Cardiac muscle cell (in vitro differentiated cells and primary cell): ENCODE measurements at regions not wholly inside any gene's neighbourhood (a gene's known extent, or its start where the extent isn't known, plus 50 kb on each side); places are given as distances from the start of the nearest gene placed in this dataset.

ENCODE experiments used
- DNase-seq, 2 donors: peaks; one replicate each; pipeline versions ENCODE4 v3.0.0 to v3.0.0-alpha.2; 2010 to 2017; ENCODE audit warnings: low read depth in 1 of 2, low spot score in 1 of 2
- H3K27ac ChIP-seq: fragments of 200-600 bp; sonication (generic); 2 replicates; pipeline ENCODE4 v1.5.1; 2016
- H3K27me3 ChIP-seq: fragments of 200-600 bp; sonication (generic); 2 replicates; pipeline ENCODE4 v1.6.0; 2016; ENCODE audit warnings: control low read depth
- H3K36me3 ChIP-seq: fragments of 200-600 bp; sonication (generic); 2 replicates; pipeline ENCODE4 v1.5.1; 2016; ENCODE audit warnings: control low read depth
- H3K4me1 ChIP-seq: fragments of 200-600 bp; sonication (generic); 2 replicates; pipeline ENCODE4 v1.8.1; 2017; ENCODE audit warnings: low read depth, mild to moderate bottlenecking, mixed run types
- H3K4me3 ChIP-seq: fragments of 200-600 bp; sonication (generic); 2 replicates; pipeline ENCODE4 v1.5.1; 2016; ENCODE audit warnings: mild to moderate bottlenecking
- H3K9me3 ChIP-seq: fragments of 200-600 bp; sonication (generic); 2 replicates; pipeline ENCODE4 v1.5.1; 2017; ENCODE audit warnings: low read depth, mild to moderate bottlenecking, control low read depth
- TF ChIP-seq, protein P1 (sequence below): IDR thresholded peaks from 2 replicates; pipeline ENCODE4 v1.5.1; 2012; ENCODE audit warnings: low read depth, mild to moderate bottlenecking, low read length

DNA sequence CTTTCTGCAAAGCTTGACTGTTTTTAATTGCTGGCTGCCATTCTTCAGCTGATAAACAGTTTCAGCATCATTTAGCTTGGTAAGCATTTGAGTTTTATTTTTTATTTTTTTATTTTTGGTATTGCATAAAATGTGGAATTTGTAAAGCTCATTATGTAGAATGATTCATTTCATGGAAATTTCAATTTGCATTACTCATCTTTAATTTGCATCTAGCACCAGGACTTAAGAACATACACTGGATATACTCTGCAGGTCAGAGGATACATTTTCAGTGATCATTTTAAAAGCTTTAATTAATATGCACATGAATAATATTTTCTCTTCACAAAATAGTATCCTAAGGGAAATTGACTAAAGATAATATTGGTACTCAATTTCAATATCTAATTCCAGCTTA lies 732.4 kb upstream of the BCHE start:
- TF ChIP-seq, protein P1, sequence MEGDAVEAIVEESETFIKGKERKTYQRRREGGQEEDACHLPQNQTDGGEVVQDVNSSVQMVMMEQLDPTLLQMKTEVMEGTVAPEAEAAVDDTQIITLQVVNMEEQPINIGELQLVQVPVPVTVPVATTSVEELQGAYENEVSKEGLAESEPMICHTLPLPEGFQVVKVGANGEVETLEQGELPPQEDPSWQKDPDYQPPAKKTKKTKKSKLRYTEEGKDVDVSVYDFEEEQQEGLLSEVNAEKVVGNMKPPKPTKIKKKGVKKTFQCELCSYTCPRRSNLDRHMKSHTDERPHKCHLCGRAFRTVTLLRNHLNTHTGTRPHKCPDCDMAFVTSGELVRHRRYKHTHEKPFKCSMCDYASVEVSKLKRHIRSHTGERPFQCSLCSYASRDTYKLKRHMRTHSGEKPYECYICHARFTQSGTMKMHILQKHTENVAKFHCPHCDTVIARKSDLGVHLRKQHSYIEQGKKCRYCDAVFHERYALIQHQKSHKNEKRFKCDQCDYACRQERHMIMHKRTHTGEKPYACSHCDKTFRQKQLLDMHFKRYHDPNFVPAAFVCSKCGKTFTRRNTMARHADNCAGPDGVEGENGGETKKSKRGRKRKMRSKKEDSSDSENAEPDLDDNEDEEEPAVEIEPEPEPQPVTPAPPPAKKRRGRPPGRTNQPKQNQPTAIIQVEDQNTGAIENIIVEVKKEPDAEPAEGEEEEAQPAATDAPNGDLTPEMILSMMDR, result no peak
- no peak overlapping the region for H3K4me3 ChIP-seq
- H3K4me1 ChIP-seq, result no peaks in the 10 kb centered on the region
- no peak for DNase-seq
- H3K27me3 ChIP-seq, result no peaks in the 10 kb centered on the region
- no peaks in the 10 kb centered on the region for H3K9me3 ChIP-seq
- no peaks in the 10 kb centered on the region for H3K36me3 ChIP-seq
- H3K27ac ChIP-seq, result no peak overlapping the region

DNA sequence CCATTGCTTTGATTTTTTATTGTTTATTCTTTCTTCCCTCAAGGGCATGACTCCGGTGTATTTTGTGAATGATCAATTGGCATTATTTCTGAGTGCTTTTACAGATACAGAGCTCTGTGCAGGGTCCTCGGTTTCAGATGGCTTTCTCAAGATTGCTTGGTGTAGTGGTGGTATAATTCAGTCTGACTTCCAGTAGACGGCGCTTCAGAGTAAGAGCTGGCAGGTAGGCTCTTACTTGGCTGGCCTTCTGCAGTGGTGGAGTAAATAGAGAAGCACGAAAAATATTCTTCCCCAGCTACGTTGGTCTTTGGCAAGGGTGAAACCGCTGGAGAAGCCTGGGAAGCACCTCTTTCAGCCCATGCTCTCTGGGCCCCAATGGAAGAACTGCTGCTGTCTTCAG lies 723.0 kb upstream of the BCHE start:
- TF ChIP-seq, protein P1, result no peak
- Histone ChIP-seq H3K27me3 (no peaks in the 10 kb centered on the region), H3K27ac (no peak overlapping the region), H3K36me3 (no peaks in the 10 kb centered on the region), H3K4me3 (no peak overlapping the region), H3K9me3 (no peaks in the 10 kb centered on the region), H3K4me1 (no peaks in the 10 kb centered on the region)
- no peak for DNase-seq

DNA sequence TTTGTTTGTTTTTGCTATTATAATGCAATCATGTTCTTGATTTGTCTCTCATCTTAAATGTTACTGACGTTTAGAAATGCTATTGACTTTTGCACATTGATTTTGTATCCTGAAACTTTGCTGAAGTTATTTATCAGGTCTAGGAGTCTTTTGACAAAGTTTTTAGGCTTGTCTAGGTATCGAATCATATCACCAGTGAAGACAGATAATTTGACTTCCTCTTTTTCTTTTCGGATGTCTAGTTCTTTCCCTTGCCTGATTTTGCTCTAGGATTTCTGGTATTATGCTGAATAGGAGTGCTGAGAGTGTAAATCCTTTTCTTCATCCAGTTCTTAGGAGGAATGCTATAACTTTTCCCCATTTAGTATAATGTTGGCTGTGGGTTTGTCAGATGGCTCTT lies 719.7 kb upstream of the BCHE start:
- TF ChIP-seq, protein P1, result no peak
- no peaks in the 10 kb centered on the region for H3K27me3 ChIP-seq
- H3K36me3 ChIP-seq, result no peaks in the 10 kb centered on the region
- H3K4me1 ChIP-seq, result no peaks in the 10 kb centered on the region
- DNase-seq, result no peak
- no peak overlapping the region for H3K27ac ChIP-seq
- no peak overlapping the region for H3K4me3 ChIP-seq
- H3K9me3 ChIP-seq, result no peaks in the 10 kb centered on the region

DNA sequence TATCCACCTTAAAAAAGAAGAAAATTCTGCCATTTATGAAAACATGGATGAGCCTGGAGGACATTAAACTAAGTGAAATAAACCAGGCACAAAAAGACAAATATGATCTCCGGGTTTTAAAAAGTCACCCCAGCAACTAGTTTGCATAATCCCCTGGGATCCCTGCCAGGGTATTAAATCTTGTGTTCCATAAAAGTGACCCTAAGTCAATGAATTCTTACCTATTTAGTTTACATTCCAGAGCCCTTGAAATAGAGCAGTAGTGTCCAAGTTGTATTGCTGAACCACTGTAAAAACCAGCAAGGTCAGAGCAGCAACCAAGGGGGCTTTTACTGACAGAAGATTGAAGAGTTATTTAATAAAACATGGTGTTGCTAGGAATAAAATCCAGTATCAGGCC lies 716.8 kb upstream of the BCHE start:
- Histone ChIP-seq H3K36me3 (no peaks in the 10 kb centered on the region), H3K4me1 (no peaks in the 10 kb centered on the region), H3K27me3 (no peaks in the 10 kb centered on the region), H3K27ac (no peak overlapping the region), H3K4me3 (no peak overlapping the region), H3K9me3 (no peaks in the 10 kb centered on the region)
- no peak for DNase-seq
- TF ChIP-seq, protein P1, result no peak

DNA sequence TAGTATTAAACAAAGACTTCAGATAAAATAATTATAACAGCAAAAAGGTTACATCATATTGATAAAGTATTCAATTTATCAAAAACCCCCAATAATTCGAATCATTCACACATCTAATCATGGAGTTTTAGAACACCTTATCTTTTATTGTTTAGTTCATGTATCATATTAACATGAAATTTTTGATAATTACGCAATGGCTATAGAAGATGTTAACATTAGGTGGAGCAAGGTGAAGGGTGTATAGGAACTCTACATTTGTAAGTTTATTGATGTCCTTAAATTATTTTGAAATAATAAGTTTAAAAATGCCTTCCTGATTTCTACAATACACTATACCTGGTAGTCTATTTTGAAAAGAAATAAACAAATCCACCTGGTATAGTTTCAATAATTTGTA lies 696.5 kb upstream of the BCHE start:
- no peak overlapping the region for H3K27ac ChIP-seq
- H3K4me1 ChIP-seq, result no peaks in the 10 kb centered on the region
- no peaks in the 10 kb centered on the region for H3K9me3 ChIP-seq
- H3K36me3 ChIP-seq, result no peaks in the 10 kb centered on the region
- no peak for DNase-seq
- H3K4me3 ChIP-seq, result no peak overlapping the region
- TF ChIP-seq, protein P1, result no peak
- H3K27me3 ChIP-seq, result no peaks in the 10 kb centered on the region

DNA sequence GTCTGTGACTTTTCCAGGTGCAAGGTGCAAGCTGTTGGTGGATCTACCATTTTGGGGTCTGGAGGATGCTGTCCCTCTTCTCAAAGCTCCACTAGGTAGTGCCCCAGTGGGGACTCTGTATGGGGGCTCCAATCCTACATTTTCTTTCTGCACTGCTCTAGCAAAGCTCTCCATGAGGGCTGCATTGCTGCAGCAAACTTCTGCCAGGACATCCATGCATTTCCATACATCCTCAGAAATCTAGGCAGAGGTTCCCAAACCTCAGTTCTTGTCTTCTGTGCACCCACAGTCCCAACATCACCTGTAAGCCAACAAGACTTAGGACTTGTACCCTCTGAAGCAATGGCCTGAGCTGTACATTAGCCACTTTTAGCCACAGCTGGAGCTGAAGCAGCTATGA lies 694.5 kb upstream of the BCHE start:
- no peak for DNase-seq

More for the DNA sequence above, 694.5 kb upstream of the BCHE start:
- TF ChIP-seq, protein P1, result no peak
- H3K4me3 ChIP-seq, result no peak overlapping the region
- H3K4me1 ChIP-seq, result no peaks in the 10 kb centered on the region
- no peaks in the 10 kb centered on the region for H3K36me3 ChIP-seq
- H3K27me3 ChIP-seq, result no peaks in the 10 kb centered on the region
- H3K27ac ChIP-seq, result no peak overlapping the region
- H3K9me3 ChIP-seq, result no peaks in the 10 kb centered on the region
